Caco-2 (cell line): ENCODE measurements at regions not wholly inside any gene's neighbourhood (a gene's known extent, or its start where the extent isn't known, plus 50 kb on each side); places are given as distances from the start of the nearest gene placed in this dataset.

Experiments used
- BruUV-seq: library from RNA; stranded (reverse); fragments of 400-500 nt; replicated peaks from 2 replicates; lab custom pipeline; 2021; lab: Mats Ljungman, UMichigan
- CTCF ChIA-PET: fragments of 300-600 bp; sonication (Branson Sonifier 250); formaldehyde crosslinking; loops from one replicate; lab custom pipeline; 2022; ENCODE audit warnings: antibody characterized with exemption; lab: Charles Lee
- POLR2A ChIA-PET: fragments of 300-600 bp; sonication (Branson Sonifier 250); formaldehyde crosslinking; loops from one replicate; lab custom pipeline; 2022; ENCODE audit warnings: antibody characterized with exemption; lab: Charles Lee
- DNase-seq, 2 experiments: peaks; one replicate each; pipeline versions ENCODE4 v3.0.0 to v3.0.0-alpha.2; 2020 to 2022
- H3K27me3 ChIP-seq: replicated peaks from 2 replicates; pipeline ENCODE4 v1.6.0; 2011; ENCODE audit warnings: low read length; ENCODE audit not compliant: control insufficient read depth, insufficient read depth
- H3K36me3 ChIP-seq: 2 replicates; pipeline ENCODE4 v1.5.1; 2011; ENCODE audit warnings: low read length; ENCODE audit not compliant: control insufficient read depth, insufficient read depth
- H3K4me1 ChIP-seq: fragments of 250-450 bp; sonication (Bioruptor Pico); 2 replicates; pipeline ENCODE4 v1.5.1; 2020; ENCODE audit warnings: mild to moderate bottlenecking
- H3K4me3 ChIP-seq: 2 replicates; pipeline ENCODE4 v1.5.1; 2011; ENCODE audit warnings: low read depth, mild to moderate bottlenecking, control low read depth, low read length
- H3K9me3 ChIP-seq: fragments of 250-450 bp; sonication (Bioruptor Pico); 2 replicates; pipeline ENCODE4 v1.5.1; 2020; ENCODE audit warnings: mild to moderate bottlenecking, moderate library complexity
- H3K27ac Mint-ChIP-seq: one replicate; pipeline ENCODE4 v1.8.0; 2022; ENCODE audit warnings: mixed read lengths; ENCODE audit not compliant: unreplicated experiment
- H3K27me3 Mint-ChIP-seq: one replicate; pipeline ENCODE4 v1.8.0; 2022; ENCODE audit warnings: mixed read lengths; ENCODE audit not compliant: insufficient read depth, unreplicated experiment
- H3K36me3 Mint-ChIP-seq: one replicate; pipeline ENCODE4 v1.8.0; 2022; ENCODE audit warnings: mild to moderate bottlenecking, mixed read lengths; ENCODE audit not compliant: insufficient read depth, unreplicated experiment
- H3K4me1 Mint-ChIP-seq: one replicate; pipeline ENCODE4 v1.8.0; 2022; ENCODE audit warnings: low read depth, mixed read lengths; ENCODE audit not compliant: unreplicated experiment
- H3K4me3 Mint-ChIP-seq: one replicate; pipeline ENCODE4 v1.8.0; 2022; ENCODE audit warnings: mild to moderate bottlenecking, moderate library complexity, mixed read lengths; ENCODE audit not compliant: unreplicated experiment
- H3K9me3 Mint-ChIP-seq: one replicate; pipeline ENCODE4 v1.8.0; 2022; ENCODE audit warnings: mixed read lengths; ENCODE audit not compliant: unreplicated experiment
- intact Hi-C: fragments of 100-400 bp; cut with micrococcal nuclease; formaldehyde crosslinking; loops from one replicate; pipeline ENCODE4 v1.10.0; 2022; ENCODE audit not compliant: unreplicated experiment
- TF ChIP-seq, protein P1 (sequence below), 2 experiments: fragments of 200-600 bp in 1 of 2; IDR thresholded peaks; 1 replicate in 1 of 2; 2 replicates in 1 of 2; pipeline versions ENCODE4 v1.5.1 to v1.8.0; 2011 to 2022; ENCODE audit warnings: antibody characterized with exemption in 1 of 2, control low read depth in 1 of 2, inconsistent platforms in 1 of 2, low read depth in 1 of 2, low read length in 1 of 2, mild to moderate bottlenecking in 1 of 2, moderate library complexity in 1 of 2; ENCODE audit not compliant: insufficient read depth in 1 of 2, severe bottlenecking in 1 of 2, unreplicated experiment in 1 of 2

DNA sequence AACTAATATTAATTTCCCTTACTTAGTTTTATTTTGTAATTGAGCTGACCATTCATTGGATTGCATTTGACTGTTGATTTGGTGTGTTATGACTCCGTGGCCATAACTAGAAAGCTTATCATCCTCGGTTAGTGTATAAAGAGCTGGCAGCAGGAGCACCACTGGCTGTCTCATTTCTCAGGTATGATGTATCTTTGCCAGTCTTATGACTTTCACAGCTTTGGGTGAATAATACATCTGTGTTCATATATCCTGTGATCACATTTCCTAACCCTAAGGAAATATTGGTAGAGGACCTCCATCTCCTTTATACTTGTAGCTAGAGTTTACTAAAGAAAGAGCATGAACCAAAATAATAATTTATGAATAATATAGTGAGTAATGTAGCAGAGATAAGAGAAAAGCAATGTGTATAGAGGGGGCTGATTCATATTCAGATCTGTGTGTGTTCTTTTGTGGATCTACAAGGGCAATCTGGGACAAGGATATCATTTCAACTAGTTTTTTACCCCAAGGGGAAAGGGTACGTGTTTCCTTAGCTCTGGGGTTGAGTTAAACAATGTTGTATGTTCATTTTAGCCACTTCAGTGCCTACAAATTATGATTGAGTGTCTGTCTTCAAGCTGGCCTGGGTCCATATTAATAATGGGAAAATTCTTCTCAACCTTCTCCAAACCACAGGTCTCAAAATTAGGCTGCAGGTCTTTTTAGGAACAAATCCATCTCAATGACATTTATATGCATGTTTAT lies 901.7 kb downstream of the NTRK3 start:
- no peaks in the 10 kb centered on the region for H3K36me3 Mint-ChIP-seq
- intact Hi-C loops, result no loop called here
- no peak for DNase-seq
- Histone ChIP-seq H3K4me3 (no peak overlapping the region), H3K27me3 (no peaks in the 10 kb centered on the region), H3K36me3 (no peaks in the 10 kb centered on the region), H3K4me1 (no peaks in the 10 kb centered on the region), H3K9me3 (no peaks in the 10 kb centered on the region)
- no peaks in the 10 kb centered on the region for H3K9me3 Mint-ChIP-seq
- TF ChIP-seq, protein P1, sequence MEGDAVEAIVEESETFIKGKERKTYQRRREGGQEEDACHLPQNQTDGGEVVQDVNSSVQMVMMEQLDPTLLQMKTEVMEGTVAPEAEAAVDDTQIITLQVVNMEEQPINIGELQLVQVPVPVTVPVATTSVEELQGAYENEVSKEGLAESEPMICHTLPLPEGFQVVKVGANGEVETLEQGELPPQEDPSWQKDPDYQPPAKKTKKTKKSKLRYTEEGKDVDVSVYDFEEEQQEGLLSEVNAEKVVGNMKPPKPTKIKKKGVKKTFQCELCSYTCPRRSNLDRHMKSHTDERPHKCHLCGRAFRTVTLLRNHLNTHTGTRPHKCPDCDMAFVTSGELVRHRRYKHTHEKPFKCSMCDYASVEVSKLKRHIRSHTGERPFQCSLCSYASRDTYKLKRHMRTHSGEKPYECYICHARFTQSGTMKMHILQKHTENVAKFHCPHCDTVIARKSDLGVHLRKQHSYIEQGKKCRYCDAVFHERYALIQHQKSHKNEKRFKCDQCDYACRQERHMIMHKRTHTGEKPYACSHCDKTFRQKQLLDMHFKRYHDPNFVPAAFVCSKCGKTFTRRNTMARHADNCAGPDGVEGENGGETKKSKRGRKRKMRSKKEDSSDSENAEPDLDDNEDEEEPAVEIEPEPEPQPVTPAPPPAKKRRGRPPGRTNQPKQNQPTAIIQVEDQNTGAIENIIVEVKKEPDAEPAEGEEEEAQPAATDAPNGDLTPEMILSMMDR (IDR thresholded peaks at IDR 0.05; ENCODE audit: insufficient read depth in 1 of 2, low read depth in 1 of 2, low read length in 1 of 2, severe bottlenecking in 1 of 2, unreplicated experiment in 1 of 2), result no peak
- no peak overlapping the region for H3K4me3 Mint-ChIP-seq
- ChIA-PET CTCF (no interaction called here), POLR2A (no interaction called here)
- H3K27me3 Mint-ChIP-seq, result peaks cover 4% of the 10 kb centered on the region
- H3K27ac Mint-ChIP-seq, result no peak overlapping the region
- no peaks in the 10 kb centered on the region for H3K4me1 Mint-ChIP-seq
- no TSS peak for BruUV-seq

DNA sequence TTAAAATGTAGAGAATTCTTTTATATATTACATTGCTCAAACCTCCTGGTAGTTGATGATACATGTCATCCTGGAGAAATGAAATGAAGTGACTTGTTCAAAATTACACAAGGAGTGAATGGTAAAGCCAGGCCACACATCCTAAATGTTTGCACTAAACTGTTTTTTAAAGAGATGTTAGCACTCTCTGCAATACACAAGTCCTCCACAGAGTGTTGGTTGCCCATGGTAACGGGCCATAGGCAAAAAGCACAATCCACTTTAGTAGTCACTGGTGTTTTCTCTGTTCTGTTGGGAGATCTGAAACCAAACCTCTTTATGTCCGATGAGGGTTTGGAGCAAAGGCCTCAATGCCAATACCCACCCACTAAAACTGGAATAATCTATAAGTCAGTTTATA lies 907.4 kb downstream of the NTRK3 start:
- Histone ChIP-seq H3K9me3 (no peaks in the 10 kb centered on the region), H3K4me1 (0 out of 2 replicates have a peak, but pooled peaks cover 8% of the 10 kb centered on the region), H3K27me3 (no peaks in the 10 kb centered on the region), H3K4me3 (no peak overlapping the region), H3K36me3 (no peaks in the 10 kb centered on the region)
- CTCF ChIA-PET, result no interaction called here
- DNase-seq, result no peak
- Mint-ChIP-seq H3K9me3 (no peaks in the 10 kb centered on the region), H3K36me3 (no peaks in the 10 kb centered on the region), H3K27me3 (no peaks in the 10 kb centered on the region), H3K4me1 (no peaks in the 10 kb centered on the region), H3K4me3 (no peak overlapping the region), H3K27ac (no peak overlapping the region)
- POLR2A ChIA-PET, result no interaction called here
- no TSS peak for BruUV-seq
- intact Hi-C loops, result loop anchor here (10.0 kb wide), 1 partner anchor 256 kb away; no protein-coding TSS in a partner anchor
- TF ChIP-seq, protein P1 (IDR thresholded peaks at IDR 0.05; ENCODE audit: insufficient read depth in 1 of 2, low read depth in 1 of 2, low read length in 1 of 2, severe bottlenecking in 1 of 2, unreplicated experiment in 1 of 2), result no peak

DNA sequence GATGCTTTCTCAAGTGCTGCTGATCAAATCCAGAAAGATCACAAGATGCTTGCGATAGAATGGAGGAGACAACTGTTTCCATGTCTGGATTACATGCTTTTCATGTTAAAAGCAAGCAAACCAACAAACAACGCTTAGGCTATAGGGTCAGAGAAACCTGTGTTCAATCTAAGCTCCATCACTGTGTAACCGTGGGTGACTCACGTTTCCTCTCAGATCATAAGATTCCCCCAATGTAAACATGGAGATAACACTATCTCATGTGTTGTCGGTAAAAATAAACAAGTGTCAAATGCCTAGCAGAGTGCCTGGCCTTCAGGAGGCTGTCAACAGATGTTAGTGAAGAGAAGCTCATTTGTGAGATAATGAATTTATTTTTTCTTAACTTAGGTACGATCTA lies 907.8 kb downstream of the NTRK3 start:
- CTCF ChIA-PET, result no interaction called here
- Mint-ChIP-seq H3K4me1 (no peaks in the 10 kb centered on the region), H3K4me3 (no peak overlapping the region), H3K27me3 (no peaks in the 10 kb centered on the region), H3K9me3 (no peaks in the 10 kb centered on the region), H3K27ac (no peak overlapping the region), H3K36me3 (no peaks in the 10 kb centered on the region)
- intact Hi-C loops, result loop anchor here (10.0 kb wide), 1 partner anchor 256 kb away; no protein-coding TSS in a partner anchor
- TF ChIP-seq, protein P1 (IDR thresholded peaks at IDR 0.05; ENCODE audit: insufficient read depth in 1 of 2, low read depth in 1 of 2, low read length in 1 of 2, severe bottlenecking in 1 of 2, unreplicated experiment in 1 of 2), result no peak
- BruUV-seq, result no TSS peak
- Histone ChIP-seq H3K4me3 (no peak overlapping the region), H3K27me3 (no peaks in the 10 kb centered on the region), H3K9me3 (no peaks in the 10 kb centered on the region), H3K36me3 (no peaks in the 10 kb centered on the region), H3K4me1 (0 out of 2 replicates have a peak, but pooled peaks cover 8% of the 10 kb centered on the region)
- peak in 1 of 2 experiments; percentile 4 for DNase-seq
- POLR2A ChIA-PET, result no interaction called here
